Fibroblast of villous mesenchyme (primary cell): ENCODE measurements at regions not wholly inside any gene's neighbourhood (a gene's known extent, or its start where the extent isn't known, plus 50 kb on each side); places are given as distances from the start of the nearest gene placed in this dataset.
"Not testable (repeated sequence)": the region's sequence is repeated elsewhere in the genome, so short reads cannot be mapped to it uniquely, and the experiment has no call there.

Experiments
- DNase-seq: peaks from one replicate; pipeline ENCODE4 v3.0.0-alpha.2; 2010; ENCODE audit warnings: low read depth
- H3K4me3 ChIP-seq: 2 replicates; pipeline ENCODE4 v1.5.1; 2011; ENCODE audit warnings: low read depth, mild to moderate bottlenecking, low read length
- TF ChIP-seq, protein P1 (sequence below): IDR thresholded peaks from 2 replicates; pipeline ENCODE4 v1.5.1; 2012; ENCODE audit warnings: low read depth, mild to moderate bottlenecking, low read length; ENCODE audit not compliant: insufficient read depth

GRCh38 chr1:121443001-121443540 is 258.3 kb downstream of the SRGAP2C start:
- peak; percentile 85 for DNase-seq
- H3K4me3 ChIP-seq: no peak overlapping the region
- TF ChIP-seq, protein P1, sequence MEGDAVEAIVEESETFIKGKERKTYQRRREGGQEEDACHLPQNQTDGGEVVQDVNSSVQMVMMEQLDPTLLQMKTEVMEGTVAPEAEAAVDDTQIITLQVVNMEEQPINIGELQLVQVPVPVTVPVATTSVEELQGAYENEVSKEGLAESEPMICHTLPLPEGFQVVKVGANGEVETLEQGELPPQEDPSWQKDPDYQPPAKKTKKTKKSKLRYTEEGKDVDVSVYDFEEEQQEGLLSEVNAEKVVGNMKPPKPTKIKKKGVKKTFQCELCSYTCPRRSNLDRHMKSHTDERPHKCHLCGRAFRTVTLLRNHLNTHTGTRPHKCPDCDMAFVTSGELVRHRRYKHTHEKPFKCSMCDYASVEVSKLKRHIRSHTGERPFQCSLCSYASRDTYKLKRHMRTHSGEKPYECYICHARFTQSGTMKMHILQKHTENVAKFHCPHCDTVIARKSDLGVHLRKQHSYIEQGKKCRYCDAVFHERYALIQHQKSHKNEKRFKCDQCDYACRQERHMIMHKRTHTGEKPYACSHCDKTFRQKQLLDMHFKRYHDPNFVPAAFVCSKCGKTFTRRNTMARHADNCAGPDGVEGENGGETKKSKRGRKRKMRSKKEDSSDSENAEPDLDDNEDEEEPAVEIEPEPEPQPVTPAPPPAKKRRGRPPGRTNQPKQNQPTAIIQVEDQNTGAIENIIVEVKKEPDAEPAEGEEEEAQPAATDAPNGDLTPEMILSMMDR: no peak

DNA sequence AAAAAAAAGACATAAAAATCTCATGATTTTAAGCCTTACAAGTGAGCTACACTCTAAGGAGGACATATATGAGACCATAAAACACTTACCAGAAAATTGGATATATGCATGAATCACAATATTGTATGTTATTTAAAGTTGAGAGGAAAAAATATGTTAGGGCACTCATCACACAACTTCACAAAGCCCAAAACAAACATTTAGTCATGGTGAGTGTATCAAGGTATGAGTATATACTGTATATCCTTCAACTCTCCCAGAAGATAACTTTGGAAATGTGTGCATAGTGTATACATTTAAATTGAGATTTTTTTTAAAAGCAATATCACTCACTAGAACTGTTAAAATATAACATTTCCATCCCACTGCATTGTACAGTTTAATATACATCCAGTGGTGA is 259.3 kb downstream of the SRGAP2C start:
- DNase-seq: no peak
- no peak overlapping the region for H3K4me3 ChIP-seq
- TF ChIP-seq, protein P1: no peak

- no peak overlapping the region for H3K4me3 ChIP-seq
- TF ChIP-seq, protein P1: no peak
- DNase-seq: no peak
Measured at GRCh38 chr1:121445679-121446078, 260.9 kb downstream of the SRGAP2C start.

- not testable (repeated sequence) for H3K4me3 ChIP-seq
Measured at GRCh38 chr1:121447280-121447923, 262.6 kb downstream of the SRGAP2C start.

DNA sequence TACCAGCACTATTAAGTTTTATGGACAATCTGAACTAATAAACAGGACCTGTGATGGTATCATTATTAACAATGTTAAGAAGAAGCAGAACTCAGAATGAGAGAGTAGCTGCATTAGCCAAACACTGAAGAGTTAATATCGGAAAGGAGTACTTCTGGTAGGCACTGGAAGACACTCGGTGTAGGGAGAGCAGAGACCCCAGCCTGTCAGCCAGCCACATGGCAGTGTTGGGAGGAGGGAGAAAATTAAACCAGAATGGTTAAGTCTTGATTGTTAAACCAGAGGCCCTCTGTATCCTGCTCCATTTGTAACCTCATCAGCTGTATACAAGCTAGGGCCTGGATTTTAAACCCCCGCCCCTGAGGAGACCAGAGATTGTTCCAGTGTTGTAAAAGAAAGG is 263.3 kb downstream of the SRGAP2C start:
- not testable (repeated sequence) for H3K4me3 ChIP-seq, DNase-seq

More at GRCh38 chr1:121447280-121447923, 262.6 kb downstream of the SRGAP2C start:
- DNase-seq: not testable (repeated sequence)
- TF ChIP-seq, protein P1: peak; percentile 32

GRCh38 chr1:121448851-121449250 is 264.1 kb downstream of the SRGAP2C start:
- no peak overlapping the region for H3K4me3 ChIP-seq
- TF ChIP-seq, protein P1: no peak
- DNase-seq: no peak

DNA sequence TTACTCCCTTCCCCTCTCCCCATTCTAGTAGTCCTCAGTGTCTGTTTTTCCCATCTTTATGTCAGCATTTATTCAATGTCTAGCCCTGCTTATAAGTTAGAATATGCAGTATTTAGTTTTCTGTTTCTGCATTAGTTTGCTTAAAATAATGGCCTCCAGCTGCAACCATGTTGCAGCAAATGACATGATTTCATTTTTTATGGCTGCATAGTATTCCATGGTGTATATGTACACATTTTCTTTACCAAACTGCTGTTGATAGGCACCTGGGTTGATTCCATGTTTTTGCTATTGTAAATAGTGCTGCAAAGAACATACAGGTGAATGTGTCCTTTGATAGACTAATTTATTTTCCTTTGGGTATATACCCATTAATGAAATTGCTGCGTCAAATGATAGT is 267.7 kb downstream of the SRGAP2C start:
- no peak overlapping the region for H3K4me3 ChIP-seq
- no peak for DNase-seq
- TF ChIP-seq, protein P1: no peak
